ENCODE measurements at regions not wholly inside any gene's neighbourhood (a gene's known extent, or its start where the extent isn't known, plus 50 kb on each side); places are given as distances from the start of the nearest gene placed in this dataset.

DNA sequence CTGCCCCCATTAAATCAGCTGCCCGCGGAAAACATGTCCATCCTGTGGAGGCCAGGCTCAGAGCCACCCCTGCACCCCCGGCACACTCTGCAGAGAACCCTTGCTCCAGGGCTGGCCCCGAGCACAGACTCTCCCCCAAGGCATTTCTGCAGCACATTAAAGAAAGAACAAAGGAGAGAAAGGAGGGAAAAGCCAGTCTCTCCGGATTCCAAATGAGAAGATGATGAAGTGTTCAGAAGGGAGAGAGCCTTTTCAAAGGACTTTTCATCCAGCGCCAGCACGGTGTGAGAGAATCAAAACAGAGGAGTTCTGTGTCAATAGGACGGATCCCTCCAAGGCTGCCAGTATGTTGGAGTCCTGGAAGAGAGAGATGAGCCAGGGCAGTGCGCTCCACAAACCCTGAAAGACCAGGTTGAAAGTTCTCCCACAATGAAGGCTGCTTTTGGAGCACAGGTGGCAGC lies 498.3 kb downstream of the NPHP4 start:
- no peaks in the 10 kb centered on the region for H3K4me1 Mint-ChIP-seq (ENCODE audit: low read depth)
- no peak overlapping the region for H3K27ac Mint-ChIP-seq
- no peaks in the 10 kb centered on the region for H3K36me3 Mint-ChIP-seq (ENCODE audit: low read depth)
- no peak for DNase-seq
- no peaks in the 10 kb centered on the region for H3K9me3 Mint-ChIP-seq
- H3K27me3 Mint-ChIP-seq, result peaks cover 11% of the 10 kb centered on the region
- no peak overlapping the region for H3K4me3 Mint-ChIP-seq

DNA sequence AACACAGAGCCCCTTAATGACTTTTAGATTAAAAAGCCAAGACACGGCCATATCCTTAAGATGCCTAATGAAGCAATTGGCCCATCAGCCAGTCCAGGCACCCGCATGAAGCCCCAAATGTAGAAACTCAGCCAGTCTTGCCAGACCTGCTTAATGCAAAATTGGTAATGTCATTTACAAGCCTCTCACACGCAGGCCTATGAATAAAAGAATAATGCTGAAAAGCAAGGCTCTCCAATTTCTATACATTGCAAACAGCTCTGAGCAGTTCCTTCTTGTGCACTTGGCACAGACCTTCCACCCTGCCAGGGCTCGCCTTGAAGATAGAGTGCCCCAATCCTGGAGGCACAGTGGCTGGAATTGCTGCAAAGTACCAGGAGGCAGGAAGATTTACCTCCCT lies 498.9 kb downstream of the NPHP4 start:
- peaks cover 11% of the 10 kb centered on the region for H3K27me3 Mint-ChIP-seq
- DNase-seq, result no peak
- no peak overlapping the region for H3K27ac Mint-ChIP-seq
- no peaks in the 10 kb centered on the region for H3K36me3 Mint-ChIP-seq (ENCODE audit: low read depth)
- H3K9me3 Mint-ChIP-seq, result no peaks in the 10 kb centered on the region
- H3K4me3 Mint-ChIP-seq, result no peak overlapping the region
- no peaks in the 10 kb centered on the region for H3K4me1 Mint-ChIP-seq (ENCODE audit: low read depth)

DNA sequence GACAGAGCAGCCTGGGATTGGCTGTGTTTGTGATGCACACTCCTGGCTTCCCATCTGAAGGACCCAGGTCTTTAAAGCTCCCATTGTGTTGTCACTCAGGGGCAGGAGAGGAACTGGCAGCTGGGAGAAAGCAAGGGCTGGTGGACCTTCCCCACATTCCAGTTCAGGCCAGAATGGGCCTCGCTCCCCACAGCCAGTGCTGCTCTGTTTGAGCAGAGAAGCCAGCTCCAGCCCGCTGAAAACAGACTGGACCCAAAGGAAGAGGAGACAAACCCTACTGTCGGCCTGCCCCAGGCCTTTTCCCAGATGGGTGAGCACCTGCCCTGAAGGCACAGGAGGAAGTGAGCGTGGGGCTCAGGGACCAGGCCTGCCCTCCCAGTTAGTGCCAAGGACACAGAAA lies 499.4 kb downstream of the NPHP4 start:
- no peaks in the 10 kb centered on the region for H3K4me1 Mint-ChIP-seq (ENCODE audit: low read depth)
- no peaks in the 10 kb centered on the region for H3K36me3 Mint-ChIP-seq (ENCODE audit: low read depth)

DNA sequence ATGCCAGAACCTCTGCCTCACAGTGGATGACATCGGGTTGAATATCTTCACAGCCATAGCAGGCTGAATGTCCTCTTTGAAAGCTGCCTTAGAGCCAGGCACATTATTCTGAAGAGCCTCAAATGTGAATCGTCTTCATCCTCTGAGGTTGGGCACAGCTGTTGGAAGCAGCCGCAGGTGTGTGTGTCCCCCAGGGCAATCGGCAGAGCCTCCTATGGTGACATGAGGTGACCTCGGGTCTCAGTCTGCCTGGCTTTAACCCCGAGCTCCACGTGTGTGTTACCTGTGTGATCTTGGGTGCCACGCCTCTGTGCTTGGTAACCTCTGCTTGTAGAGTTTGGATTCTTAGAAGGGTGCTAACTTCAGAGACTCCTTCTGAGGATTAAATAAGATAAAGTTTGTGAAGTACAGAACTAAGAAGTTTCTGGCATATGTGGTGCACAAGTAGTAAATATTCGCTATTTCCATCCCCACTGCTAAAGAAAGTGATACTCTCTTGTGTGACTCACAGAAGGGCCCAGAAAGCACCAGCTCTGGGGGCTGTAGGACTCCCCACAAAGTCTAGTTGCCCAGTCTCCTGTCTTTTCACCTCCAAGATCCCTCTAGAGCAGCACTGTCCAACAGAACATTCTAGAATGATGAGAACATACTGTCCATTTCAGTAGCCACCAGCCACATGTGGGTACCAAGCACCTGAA lies 500.9 kb downstream of the NPHP4 start:
- peaks cover 11% of the 10 kb centered on the region for H3K27me3 Mint-ChIP-seq
- H3K4me3 Mint-ChIP-seq, result no peak overlapping the region
- H3K27ac Mint-ChIP-seq, result no peak overlapping the region

More for the DNA sequence above, 499.4 kb downstream of the NPHP4 start:
- Mint-ChIP-seq H3K4me3 (no peak overlapping the region), H3K27me3 (peaks cover 11% of the 10 kb centered on the region), H3K27ac (no peak overlapping the region), H3K9me3 (no peaks in the 10 kb centered on the region)
- no peak for DNase-seq

DNA sequence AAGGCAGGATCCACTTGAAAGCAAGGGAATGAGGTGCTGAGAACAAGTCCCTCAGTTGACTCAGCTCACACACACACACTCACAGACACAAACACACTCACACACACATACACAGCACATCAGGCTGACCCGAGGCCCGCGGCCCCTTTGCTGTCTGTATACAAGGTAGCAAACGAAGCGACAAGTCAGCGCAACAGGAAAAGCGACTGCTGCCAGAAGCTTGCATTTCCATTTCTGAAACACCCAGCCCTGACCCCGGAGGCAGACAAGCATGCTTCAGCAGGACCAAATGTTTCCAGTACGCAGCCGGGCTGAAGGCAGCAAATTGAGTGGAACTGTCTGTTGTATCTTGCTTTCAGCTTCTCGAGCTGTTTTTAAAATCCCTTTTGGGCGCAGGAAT lies 501.6 kb downstream of the NPHP4 start:
- no peaks in the 10 kb centered on the region for H3K4me1 Mint-ChIP-seq (ENCODE audit: low read depth)
- H3K27ac Mint-ChIP-seq, result no peak overlapping the region
- H3K27me3 Mint-ChIP-seq, result peaks cover 14% of the 10 kb centered on the region
- DNase-seq, result no peak
- H3K36me3 Mint-ChIP-seq (ENCODE audit: low read depth), result no peaks in the 10 kb centered on the region
- no peak overlapping the region for H3K4me3 Mint-ChIP-seq
- no peaks in the 10 kb centered on the region for H3K9me3 Mint-ChIP-seq

More for the DNA sequence above, 500.9 kb downstream of the NPHP4 start:
- no peaks in the 10 kb centered on the region for H3K9me3 Mint-ChIP-seq
- no peaks in the 10 kb centered on the region for H3K36me3 Mint-ChIP-seq (ENCODE audit: low read depth)
- no peak for DNase-seq
- H3K4me1 Mint-ChIP-seq (ENCODE audit: low read depth), result no peaks in the 10 kb centered on the region

DNA sequence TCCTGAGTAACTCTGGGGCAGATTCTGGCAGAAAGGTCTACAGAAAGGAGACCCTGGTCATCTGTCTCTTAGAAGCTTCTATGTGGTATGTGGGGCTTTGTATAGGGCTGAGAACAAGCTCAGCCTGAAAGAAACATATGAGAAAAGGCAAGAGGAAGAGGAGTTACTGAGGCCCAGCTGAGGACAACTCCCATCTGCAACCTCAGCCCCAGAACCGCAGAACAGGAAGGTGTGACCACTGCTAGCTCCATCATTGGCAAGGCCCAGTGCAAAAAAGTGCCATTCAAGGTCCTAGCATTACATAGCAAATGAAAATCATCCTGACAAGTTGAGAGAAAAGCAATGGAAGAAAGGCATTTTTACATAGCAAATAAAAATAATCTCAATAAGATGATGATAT lies 503.8 kb downstream of the NPHP4 start:
- no peak for DNase-seq
- no peaks in the 10 kb centered on the region for H3K9me3 Mint-ChIP-seq
- no peaks in the 10 kb centered on the region for H3K36me3 Mint-ChIP-seq (ENCODE audit: low read depth)
- H3K27ac Mint-ChIP-seq, result no peak overlapping the region
- peaks cover 15% of the 10 kb centered on the region for H3K27me3 Mint-ChIP-seq
- H3K4me3 Mint-ChIP-seq, result no peak overlapping the region
- no peaks in the 10 kb centered on the region for H3K4me1 Mint-ChIP-seq (ENCODE audit: low read depth)

DNA sequence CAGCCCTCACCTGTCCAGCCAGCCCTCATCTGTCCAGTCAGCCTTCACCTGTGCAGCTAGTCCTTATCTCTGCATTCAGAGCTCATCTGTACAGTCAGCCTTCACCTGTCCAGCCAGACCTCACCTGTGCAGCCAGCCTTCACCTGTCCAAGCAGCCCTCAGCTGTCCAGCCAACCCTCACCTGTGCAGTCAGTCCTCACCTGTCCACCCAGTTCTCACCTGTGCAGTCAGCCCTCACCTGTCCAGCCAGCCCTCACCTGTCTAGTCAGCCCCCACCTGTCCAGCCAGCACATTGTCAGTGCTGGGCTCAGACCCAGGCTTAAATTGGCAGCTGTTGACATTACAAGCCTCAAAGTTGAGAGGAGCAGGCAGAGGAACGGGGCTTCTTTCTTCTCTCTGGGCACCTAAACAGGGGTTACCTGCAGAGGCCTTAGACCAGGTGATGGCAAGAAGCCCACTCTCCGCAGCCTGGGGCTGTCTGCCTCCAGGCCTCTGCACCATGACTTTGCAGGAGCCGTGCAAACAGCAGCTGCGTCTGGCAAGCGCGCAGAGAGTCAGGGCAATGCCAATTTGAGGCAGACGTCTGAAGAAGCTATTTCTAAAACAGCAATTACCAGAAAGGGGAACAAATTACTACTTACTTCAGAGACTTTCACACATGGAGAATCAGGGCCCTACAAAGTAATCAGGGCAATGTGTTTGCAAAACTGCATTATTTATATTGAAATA lies 506.1 kb downstream of the NPHP4 start:
- Mint-ChIP-seq H3K27me3 (peaks cover 12% of the 10 kb centered on the region), H3K4me1 (ENCODE audit: low read depth) (peaks cover 7% of the 10 kb centered on the region), H3K27ac (no peak overlapping the region), H3K4me3 (no peak overlapping the region), H3K36me3 (ENCODE audit: low read depth) (no peaks in the 10 kb centered on the region), H3K9me3 (no peaks in the 10 kb centered on the region)
- DNase-seq, result no peak

DNA sequence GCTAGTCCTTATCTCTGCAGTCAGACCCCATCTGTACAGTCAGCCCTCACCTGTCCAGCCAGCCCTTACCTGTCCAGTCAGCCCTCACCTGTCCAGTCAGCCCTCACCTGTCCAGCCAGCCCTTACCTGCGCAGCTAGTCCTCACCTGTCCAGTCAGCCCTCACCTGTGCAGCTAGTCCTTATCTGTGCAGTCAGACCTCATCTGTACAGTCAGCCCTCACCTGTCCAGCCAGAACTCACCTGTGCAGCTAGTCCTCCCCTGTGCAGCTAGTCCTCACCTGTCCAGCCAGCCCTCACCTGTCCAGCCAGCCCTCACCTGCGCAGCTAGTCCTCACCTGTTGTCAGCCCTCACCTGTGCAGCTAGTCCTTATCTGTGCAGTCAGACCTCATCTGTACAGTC lies 506.8 kb downstream of the NPHP4 start:
- Mint-ChIP-seq H3K4me3 (no peak overlapping the region), H3K4me1 (ENCODE audit: low read depth) (peaks cover 7% of the 10 kb centered on the region), H3K9me3 (no peaks in the 10 kb centered on the region), H3K27ac (no peak overlapping the region), H3K36me3 (ENCODE audit: low read depth) (no peaks in the 10 kb centered on the region), H3K27me3 (peaks cover 12% of the 10 kb centered on the region)
- no peak for DNase-seq

DNA sequence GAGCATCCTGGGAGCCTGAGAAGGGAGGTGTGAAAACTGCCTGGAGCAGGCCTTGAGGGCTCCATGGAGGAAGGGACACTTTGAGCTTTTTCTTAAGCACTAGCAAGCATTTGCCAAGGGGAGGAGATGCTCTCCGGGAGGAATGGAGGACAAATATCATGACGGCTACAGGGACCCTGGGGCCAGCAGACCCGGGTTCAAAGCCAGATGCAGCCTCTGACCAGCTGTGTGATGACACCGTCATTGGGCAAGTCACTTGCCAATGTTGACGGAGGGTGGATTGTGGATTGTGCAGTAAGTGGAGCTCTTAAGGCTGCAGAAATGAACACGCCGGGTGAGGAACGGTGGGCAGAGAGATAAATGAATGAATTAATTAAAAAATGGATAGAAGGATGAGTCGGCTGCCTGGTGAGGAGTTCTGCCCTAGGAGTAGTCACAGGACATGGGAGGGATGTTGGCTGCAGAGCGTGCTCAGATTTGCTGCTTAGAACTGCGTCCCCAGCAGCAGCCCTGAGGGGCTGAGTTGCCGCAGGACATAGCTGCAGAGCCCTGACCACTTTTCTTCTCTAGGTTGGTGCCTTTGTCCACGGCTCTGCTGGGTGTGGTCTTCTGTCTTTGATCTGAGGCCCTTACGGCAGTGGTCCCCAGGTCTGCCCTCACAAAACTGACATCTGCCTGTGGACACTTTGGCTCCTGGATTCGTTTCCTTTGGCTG lies 507.6 kb downstream of the NPHP4 start:
- no peak overlapping the region for H3K27ac Mint-ChIP-seq
- DNase-seq, result no peak
- no peak overlapping the region for H3K4me3 Mint-ChIP-seq
- H3K36me3 Mint-ChIP-seq (ENCODE audit: low read depth), result no peaks in the 10 kb centered on the region
- H3K27me3 Mint-ChIP-seq, result peaks cover 8% of the 10 kb centered on the region
- H3K4me1 Mint-ChIP-seq (ENCODE audit: low read depth), result peaks cover 7% of the 10 kb centered on the region
- no peaks in the 10 kb centered on the region for H3K9me3 Mint-ChIP-seq

DNA sequence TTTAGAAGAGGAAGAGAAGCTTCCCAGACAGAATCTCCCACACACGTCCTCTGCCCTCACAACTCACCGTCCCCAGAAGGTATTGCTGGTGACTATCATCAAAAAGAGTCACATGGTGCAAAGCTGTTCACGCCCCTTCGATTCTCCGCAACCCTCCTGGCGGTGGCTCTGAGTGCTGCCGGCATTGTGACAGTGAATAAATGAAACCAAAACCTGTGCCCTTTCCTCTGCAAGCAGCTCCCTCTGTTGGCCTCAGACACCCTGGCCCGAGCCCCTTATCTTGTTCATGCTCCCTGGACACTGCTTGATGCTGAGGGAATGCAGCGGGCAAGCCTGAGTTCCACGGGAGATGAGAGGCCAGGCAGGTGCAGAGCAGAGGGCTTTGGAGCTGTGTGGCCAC lies 510.3 kb downstream of the NPHP4 start:
- peaks cover 7% of the 10 kb centered on the region for H3K27me3 Mint-ChIP-seq
- DNase-seq, result peak; percentile 53
- H3K4me1 Mint-ChIP-seq (ENCODE audit: low read depth), result peaks cover 7% of the 10 kb centered on the region
- no peaks in the 10 kb centered on the region for H3K36me3 Mint-ChIP-seq (ENCODE audit: low read depth)
- H3K4me3 Mint-ChIP-seq, result no peak overlapping the region
- no peaks in the 10 kb centered on the region for H3K9me3 Mint-ChIP-seq
- no peak overlapping the region for H3K27ac Mint-ChIP-seq

DNA sequence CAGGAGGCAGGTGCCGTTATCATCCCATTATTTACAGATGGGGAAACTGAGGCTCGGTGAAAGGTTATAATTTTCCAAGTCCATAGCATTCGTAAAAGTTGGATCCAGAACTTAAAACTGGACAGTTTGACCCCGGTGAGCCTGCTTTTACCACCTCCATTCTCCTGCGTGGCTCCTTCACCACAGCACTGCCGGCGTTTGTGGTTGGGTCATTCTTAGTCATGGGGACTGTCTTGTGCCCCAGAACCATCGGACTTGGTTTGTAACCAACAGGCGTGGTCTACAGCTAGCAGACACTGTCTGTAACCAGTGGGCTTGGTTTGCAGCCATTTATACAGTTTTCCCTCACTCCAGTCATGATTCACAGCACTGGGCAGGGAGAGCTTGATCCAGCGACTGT lies 511.3 kb downstream of the NPHP4 start:
- Mint-ChIP-seq H3K4me1 (ENCODE audit: low read depth) (peaks cover 7% of the 10 kb centered on the region), H3K27ac (no peak overlapping the region), H3K36me3 (ENCODE audit: low read depth) (no peaks in the 10 kb centered on the region), H3K9me3 (no peaks in the 10 kb centered on the region), H3K27me3 (peaks cover 6% of the 10 kb centered on the region), H3K4me3 (no peak overlapping the region)
- no peak for DNase-seq

DNA sequence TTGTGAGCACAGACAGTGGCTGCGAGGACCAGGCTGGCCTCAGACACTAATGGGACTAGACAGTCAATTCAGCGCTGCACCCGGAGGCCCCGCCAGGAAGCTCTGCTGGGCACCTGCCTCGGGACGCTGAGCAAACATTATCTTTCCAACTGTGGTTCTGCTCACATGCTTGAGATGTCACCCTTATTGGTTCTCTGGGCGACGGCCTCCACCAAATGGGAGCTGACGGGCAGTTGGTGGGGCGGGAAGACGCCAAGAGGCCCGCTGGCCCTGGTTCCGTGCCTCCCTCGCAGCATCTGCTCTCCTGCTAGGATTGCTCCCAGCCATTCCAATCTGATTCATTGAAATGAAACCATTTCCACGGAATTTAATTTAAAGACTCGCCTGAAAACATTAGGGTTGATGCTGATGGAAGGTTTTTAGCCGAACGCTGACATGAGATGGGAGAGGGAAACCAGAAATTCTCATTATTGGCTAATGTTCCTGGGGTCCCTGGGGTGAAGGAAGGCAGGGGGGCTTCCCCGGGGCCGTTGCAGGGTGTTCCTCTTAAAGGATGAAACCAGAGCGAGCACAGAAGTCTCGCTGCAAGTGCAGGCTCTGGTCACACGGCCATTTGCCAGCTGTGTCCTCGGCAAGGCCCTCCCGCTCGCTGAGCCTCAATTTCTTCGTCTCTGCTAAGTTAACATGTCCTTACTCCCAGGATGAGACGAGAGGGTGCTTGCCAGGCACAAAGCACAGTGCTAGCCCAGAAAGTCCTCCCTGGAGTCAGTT lies 512.2 kb downstream of the NPHP4 start:
- peaks cover 2% of the 10 kb centered on the region for H3K27me3 Mint-ChIP-seq
- no peaks in the 10 kb centered on the region for H3K9me3 Mint-ChIP-seq
- no peak for DNase-seq
- H3K4me1 Mint-ChIP-seq (ENCODE audit: low read depth), result peaks cover 7% of the 10 kb centered on the region
- no peak overlapping the region for H3K4me3 Mint-ChIP-seq
- H3K27ac Mint-ChIP-seq, result no peak overlapping the region
- H3K36me3 Mint-ChIP-seq (ENCODE audit: low read depth), result no peaks in the 10 kb centered on the region

DNA sequence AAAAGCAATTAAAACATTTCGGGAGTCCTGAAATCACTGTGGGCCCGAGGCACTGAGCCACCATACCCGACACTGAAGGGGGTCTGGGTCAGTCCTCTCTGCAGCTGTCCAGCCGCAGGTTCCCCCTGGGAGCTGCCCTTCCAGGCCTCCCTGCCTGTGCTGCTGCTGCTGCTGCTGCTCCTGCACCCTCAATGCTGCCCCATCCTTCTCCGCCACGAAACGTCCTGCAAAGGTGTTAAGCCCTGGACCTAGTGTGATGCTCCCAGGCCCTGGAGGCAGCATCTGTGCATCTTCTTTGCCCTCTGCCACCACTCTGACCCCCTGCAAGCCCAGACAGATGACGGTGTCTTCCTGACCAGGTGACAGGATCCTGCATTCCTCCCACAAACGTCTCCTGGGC lies 513.3 kb downstream of the NPHP4 start:
- H3K27ac Mint-ChIP-seq, result no peak overlapping the region
- no peaks in the 10 kb centered on the region for H3K36me3 Mint-ChIP-seq (ENCODE audit: low read depth)
- H3K4me1 Mint-ChIP-seq (ENCODE audit: low read depth), result peaks cover 7% of the 10 kb centered on the region
- DNase-seq, result no peak
- no peaks in the 10 kb centered on the region for H3K9me3 Mint-ChIP-seq
- H3K4me3 Mint-ChIP-seq, result no peak overlapping the region
- peaks cover 2% of the 10 kb centered on the region for H3K27me3 Mint-ChIP-seq

DNA sequence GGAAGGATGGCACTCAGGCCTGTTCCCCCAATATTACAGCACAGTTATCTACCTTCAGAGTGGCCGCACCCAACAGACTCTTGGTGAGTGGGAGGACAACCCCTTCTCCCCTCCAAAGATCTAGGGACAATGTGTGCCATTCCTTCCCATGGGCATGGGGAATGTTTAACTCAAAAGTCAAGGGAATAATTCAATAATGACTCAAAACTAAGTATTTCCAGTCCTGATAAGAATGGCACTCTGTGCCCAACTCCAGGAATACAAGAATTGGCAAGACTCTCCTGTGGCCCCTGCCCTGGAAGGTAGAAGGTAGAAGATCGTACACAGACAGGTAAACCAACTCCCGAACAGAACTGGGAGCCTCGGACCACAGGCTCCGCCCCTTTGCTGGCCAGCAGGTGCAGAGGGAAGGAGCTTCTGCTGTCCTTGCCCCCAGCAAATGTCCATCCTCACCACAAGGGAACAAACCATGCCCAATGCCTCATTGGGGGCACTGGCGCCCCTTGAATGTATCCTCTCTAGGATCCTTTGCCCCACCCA lies 514.0 kb downstream of the NPHP4 start:
- H3K4me3 Mint-ChIP-seq, result no peak overlapping the region
- H3K9me3 Mint-ChIP-seq, result no peaks in the 10 kb centered on the region
- H3K4me1 Mint-ChIP-seq (ENCODE audit: low read depth), result peaks cover 7% of the 10 kb centered on the region
- no peaks in the 10 kb centered on the region for H3K27me3 Mint-ChIP-seq
- no peak for DNase-seq
- H3K36me3 Mint-ChIP-seq (ENCODE audit: low read depth), result no peaks in the 10 kb centered on the region
- H3K27ac Mint-ChIP-seq, result no peak overlapping the region

All from activated T-cell treated with anti-CD3 and anti-CD28 coated beads, Interleukin-2, amount 50 U/mL, for 24 hours (primary cell).